Kidney epithelial cell (primary cell): ENCODE measurements at regions not wholly inside any gene's neighbourhood (a gene's known extent, or its start where the extent isn't known, plus 50 kb on each side); places are given as distances from the start of the nearest gene placed in this dataset.

Experiments used
- DNase-seq: peaks from one replicate; pipeline ENCODE4 v3.0.0-alpha.2; 2010; ENCODE audit warnings: low read depth
- H3K27me3 ChIP-seq: 2 replicates; pipeline ENCODE4 v1.6.0; 2011; ENCODE audit warnings: low read length; ENCODE audit not compliant: control insufficient read depth, insufficient read depth
- H3K36me3 ChIP-seq: 2 replicates; pipeline ENCODE4 v1.5.1; 2011; ENCODE audit warnings: low read length; ENCODE audit not compliant: control insufficient read depth, insufficient read depth
- H3K4me3 ChIP-seq: 2 replicates; pipeline ENCODE4 v1.5.1; 2011; ENCODE audit warnings: low read depth, mild to moderate bottlenecking, control low read depth, low read length
- TF ChIP-seq, protein P1 (sequence below): IDR thresholded peaks from 2 replicates; pipeline ENCODE4 v1.5.1; 2011; ENCODE audit warnings: mild to moderate bottlenecking, moderate library complexity, low read length, control low read depth, inconsistent platforms; ENCODE audit not compliant: insufficient read depth, poor library complexity, severe bottlenecking

DNA sequence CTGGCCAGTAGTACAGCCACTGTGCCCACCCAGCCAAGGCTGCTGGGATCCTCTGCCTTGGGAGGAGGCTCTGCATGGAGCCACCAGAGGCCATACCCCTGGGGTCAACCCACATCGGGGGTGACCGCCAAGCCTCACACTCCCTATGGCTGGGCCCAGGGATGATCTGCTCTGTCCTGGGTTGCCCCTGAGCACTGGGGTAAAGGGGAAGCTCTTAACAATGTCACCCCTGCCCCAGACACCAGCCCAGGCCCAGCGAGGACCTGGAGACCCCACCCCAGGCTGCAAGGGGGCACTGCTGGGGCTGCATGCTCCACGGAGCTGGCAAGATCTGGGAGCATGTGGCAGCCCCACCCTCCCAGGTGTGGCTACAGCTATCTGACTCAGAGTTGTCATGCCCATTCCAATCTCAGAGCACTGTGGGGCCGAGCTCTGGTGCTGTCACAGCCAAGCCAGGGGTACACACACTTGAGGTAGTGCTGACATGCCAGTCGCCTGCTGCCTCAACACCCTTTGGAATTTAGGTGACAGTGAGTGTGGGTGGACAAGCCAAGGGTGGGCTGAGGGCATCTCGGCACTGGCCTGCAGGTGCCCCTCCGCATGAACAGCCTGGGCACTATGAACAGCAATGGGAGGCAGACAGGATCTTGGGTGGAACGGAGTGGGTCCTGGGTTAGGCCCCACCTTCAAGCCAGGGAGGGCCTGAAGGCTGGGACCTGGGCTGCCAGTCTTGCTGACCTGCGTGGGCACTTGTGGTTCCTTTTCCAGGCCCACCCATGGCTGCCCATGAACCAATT is 427.7 kb downstream of the LRRIQ3 start:
- DNase-seq, result no peak
- TF ChIP-seq, protein P1, sequence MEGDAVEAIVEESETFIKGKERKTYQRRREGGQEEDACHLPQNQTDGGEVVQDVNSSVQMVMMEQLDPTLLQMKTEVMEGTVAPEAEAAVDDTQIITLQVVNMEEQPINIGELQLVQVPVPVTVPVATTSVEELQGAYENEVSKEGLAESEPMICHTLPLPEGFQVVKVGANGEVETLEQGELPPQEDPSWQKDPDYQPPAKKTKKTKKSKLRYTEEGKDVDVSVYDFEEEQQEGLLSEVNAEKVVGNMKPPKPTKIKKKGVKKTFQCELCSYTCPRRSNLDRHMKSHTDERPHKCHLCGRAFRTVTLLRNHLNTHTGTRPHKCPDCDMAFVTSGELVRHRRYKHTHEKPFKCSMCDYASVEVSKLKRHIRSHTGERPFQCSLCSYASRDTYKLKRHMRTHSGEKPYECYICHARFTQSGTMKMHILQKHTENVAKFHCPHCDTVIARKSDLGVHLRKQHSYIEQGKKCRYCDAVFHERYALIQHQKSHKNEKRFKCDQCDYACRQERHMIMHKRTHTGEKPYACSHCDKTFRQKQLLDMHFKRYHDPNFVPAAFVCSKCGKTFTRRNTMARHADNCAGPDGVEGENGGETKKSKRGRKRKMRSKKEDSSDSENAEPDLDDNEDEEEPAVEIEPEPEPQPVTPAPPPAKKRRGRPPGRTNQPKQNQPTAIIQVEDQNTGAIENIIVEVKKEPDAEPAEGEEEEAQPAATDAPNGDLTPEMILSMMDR, result no peak
- Histone ChIP-seq H3K4me3 (no peak overlapping the region), H3K36me3 (no peaks in the 10 kb centered on the region), H3K27me3 (no peaks in the 10 kb centered on the region)

DNA sequence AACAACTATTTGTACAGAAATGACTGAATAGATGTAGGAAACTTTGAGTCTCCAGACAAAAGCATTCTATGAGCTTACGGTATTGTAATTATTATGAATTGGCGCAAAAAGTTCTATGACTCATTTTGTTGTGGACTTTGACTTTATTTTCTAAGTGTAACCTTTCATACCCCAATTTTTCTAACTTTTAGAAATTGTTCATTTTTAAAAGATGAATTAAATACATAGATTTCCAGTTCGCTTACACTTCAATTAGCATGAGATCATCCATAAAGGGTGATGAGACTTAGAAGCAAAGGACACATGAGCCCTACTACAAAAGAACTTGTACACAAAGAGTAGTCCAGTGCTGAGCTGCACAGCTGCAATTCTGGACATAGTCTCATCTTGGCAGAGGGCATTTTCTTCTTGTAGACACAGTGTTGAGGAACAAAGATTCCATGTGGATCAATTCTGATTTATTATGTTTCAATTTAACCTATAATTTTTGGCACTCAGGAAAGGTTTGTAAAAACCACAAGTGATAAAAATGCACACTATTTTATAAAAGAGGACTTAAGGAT is 431.1 kb downstream of the LRRIQ3 start:
- no peak for DNase-seq
- no peaks in the 10 kb centered on the region for H3K27me3 ChIP-seq
- H3K36me3 ChIP-seq, result no peaks in the 10 kb centered on the region
- H3K4me3 ChIP-seq, result no peak overlapping the region
- TF ChIP-seq, protein P1, result no peak

DNA sequence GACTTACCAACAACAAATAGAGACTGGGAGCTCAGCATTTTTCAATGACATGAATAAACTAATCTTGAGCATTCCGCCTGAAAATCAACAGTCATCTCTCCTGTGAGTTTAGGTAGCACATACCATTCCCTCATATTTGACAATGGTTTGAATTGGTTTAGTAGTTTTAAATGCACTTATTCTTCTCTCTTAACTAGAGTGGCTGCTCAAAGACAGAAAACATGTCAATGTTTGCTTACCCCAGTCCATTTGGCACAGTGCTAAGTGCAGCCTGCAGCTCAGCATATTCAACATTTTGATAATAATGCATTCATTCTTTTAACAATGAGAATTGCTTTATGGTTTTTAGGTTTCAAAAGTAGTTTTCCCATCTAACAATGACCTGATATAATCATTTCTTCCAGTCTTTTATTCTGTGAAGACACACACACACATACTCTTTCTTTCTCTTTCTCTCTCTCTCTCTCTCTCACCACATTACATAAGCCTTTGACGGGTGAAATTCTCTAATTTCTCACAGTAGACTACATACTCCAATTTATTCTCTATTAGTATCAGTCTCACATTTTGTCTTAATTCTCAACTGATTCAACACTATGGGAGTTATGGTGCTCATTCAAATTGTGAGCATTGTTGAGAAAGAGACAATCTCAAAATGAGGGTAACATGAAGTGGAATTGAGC is 432.3 kb downstream of the LRRIQ3 start:
- TF ChIP-seq, protein P1, result no peak
- DNase-seq, result no peak
- Histone ChIP-seq H3K36me3 (no peaks in the 10 kb centered on the region), H3K27me3 (no peaks in the 10 kb centered on the region), H3K4me3 (no peak overlapping the region)

DNA sequence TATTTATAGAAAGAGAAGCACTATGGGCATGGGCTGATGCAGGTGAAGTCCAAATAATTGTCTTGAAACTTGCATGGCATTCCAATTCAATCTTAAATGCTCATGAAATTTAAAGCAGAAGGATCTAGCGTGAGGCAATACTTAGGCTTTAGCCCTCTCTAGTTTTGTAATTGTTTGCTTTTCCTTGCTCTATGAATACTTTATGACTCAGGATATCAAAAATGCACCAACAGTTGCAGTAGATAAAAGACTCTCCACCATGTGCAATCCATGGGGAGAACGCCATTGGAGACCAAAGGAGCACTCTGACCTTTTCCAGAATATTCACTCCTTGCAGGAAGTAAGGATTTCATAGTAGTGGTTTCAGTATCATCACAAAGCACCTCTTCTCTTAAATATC is 436.4 kb downstream of the LRRIQ3 start:
- Histone ChIP-seq H3K27me3 (no peaks in the 10 kb centered on the region), H3K36me3 (no peaks in the 10 kb centered on the region), H3K4me3 (no peak overlapping the region)
- DNase-seq, result no peak
- TF ChIP-seq, protein P1, result no peak

DNA sequence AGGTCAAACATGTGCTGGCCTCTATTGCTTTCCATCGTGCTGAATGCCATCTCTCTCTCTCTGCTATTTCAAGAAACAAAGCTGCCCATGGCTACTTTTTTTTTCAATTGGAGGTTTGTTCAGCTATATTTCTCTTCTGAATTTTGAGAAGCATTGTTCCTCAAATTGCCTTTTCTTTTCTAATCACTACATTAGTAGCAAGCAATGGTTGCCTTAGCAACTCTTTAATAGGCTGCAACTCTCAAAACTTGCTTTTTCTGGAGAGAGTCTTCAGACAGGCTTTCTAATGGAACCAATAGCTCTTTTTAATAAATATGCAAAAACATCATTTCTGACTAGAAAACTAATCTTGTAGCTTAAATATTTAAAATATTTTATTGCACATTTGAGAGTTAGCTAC is 439.0 kb downstream of the LRRIQ3 start:
- TF ChIP-seq, protein P1, result no peak
- no peak for DNase-seq
- Histone ChIP-seq H3K4me3 (no peak overlapping the region), H3K27me3 (no peaks in the 10 kb centered on the region), H3K36me3 (no peaks in the 10 kb centered on the region)
